UCSD-AML1 (cell line): ENCODE measurements at regions not wholly inside any gene's neighbourhood (a gene's known extent, or its start where the extent isn't known, plus 50 kb on each side); places are given as distances from the start of the nearest gene placed in this dataset.
"Not testable (repeated sequence)": the region's sequence is repeated elsewhere in the genome, so short reads cannot be mapped to it uniquely, and the experiment has no call there.

Source experiments
- DNase-seq: peaks from one replicate; lab custom pipeline; 2025; ENCODE audit not compliant: unreplicated experiment; lab: John Stamatoyannopoulos, UW

DNA sequence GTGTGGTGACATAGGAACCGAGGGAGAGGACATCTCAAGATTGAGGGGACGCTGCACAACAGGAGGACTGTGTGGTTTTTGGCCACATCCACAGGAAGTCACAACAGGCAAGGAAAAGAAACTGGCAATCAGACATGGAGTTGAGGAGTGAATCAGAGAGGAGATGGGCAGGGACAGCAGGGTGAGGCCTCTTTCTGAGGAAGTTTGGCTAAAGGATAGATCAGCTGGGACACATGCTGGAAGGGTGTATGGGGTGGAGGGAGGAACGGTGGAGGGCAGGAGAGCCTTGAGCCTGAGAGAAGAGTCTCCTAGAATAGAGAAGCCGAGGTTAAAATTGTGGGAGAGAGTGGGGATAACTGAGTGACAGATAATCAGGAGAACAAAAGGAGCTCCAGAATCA, 75.1 kb upstream of the CIDEA start:
- DNase-seq = not testable (repeated sequence)

DNA sequence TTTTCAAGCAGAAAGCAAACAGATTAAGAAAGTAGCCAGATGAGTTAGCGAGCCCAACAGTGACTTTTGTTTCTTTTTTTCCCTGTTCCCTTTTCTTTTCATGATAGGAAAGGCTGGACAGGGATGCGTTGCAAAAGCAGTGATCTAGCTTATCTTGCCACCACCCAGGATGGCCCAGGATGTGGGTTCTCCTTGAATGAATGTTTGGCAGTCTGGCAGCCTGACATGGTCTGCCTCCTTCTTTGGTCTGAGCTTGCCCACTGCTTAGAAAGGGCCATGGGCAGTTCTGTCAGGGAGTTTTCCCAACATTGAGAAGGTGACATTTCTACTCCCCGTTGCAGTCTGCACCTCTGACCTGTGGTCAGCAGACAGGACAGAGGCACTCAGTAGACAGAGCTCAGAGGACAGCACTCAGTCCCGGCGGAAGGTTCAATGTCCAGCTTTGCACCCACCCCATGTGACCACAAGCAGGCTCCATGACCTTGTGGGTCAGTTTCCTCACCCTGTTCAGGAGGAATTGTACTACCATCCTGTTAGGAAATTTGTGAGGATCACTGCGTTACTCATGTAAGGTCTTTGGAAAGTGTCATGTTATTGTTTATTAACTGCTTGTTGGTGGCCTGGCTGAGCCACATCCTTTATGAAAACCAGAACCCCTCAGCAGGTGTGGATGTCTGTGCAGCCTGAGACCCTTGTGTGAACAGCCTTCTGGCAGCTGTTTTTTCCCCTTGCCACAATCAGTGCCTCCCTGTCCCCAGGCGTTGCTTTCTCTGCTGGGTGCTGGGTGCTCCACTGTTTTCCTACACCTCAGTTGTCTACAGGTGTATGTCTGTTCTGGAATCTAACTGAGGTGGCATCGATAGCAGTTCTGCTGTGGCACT, 74.2 kb upstream of the CIDEA start:
- not testable (repeated sequence) for DNase-seq

DNA sequence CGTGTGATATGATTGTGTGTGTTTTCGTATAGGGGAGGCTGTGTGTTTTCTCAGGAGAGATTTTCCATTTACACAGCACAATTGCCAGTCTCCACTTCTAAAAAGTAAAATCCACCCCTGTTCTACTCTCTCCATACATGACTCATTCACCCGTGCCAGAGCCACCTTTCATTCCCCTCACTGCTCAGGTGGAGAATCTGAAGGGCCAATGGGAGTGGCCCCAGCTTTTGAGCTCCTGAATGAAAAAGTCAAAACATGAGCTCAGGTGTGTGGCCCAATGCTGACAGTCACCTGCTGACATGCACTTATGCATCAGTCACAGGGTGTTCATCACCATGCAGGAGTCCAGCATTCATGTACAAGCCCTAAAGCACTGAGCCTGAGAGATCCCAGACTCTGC, 55.4 kb upstream of the CIDEA start:
- not testable (repeated sequence) for DNase-seq

DNA sequence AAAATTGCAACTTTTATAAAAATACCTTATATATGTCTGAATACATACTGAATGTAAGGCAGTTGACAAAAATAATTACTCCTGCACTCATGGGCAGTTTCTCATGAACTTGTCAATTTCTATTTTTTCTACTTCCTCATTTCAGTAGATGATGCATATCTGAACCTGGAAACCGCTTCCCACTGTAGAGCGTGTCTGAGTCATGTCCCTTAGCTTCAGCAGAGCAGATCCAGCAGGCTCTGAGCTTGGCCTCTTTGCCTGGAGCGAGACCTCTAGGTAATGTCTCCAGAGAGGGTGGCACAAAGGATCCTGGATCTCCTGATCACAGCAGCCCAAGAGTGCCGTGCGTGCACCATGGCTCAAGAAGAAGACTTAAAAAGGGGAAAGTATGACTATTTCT, 54.0 kb upstream of the CIDEA start:
- DNase-seq = peak; percentile 55
